K562 (cell line): ENCODE measurements at regions not wholly inside any gene's neighbourhood (a gene's known extent, or its start where the extent isn't known, plus 50 kb on each side); places are given as distances from the start of the nearest gene placed in this dataset.

Experiments used
- ATAC-seq: fragments of 200-7000 bp; cut with Tn5 transposase; 3 replicates; pipeline ENCODE4 v1.9.1; 2020; ENCODE audit warnings: moderate library complexity
- BruUV-seq: library from RNA; stranded (reverse); fragments of 400-500 nt; replicated peaks from 2 replicates; lab custom pipeline; 2021; lab: Mats Ljungman, UMichigan
- CTCF ChIA-PET: fragments of 300-600 bp; formaldehyde crosslinking; extraction: SDS; loops from one replicate; lab custom pipeline; 2021; ENCODE audit warnings: low intra/inter-chr PET ratio; lab: Yijun Ruan, JAX
- POLR2A ChIA-PET: fragments of 300-600, 350-650 bp; sonication (Branson Sonifier 250); formaldehyde crosslinking; extraction: SDS; loops from one replicate; lab custom pipeline; 2021; ENCODE audit warnings: antibody characterized with exemption, inconsistent platforms; lab: Yijun Ruan, JAX
- DNase-seq, 4 experiments: peaks; one replicate each; pipeline versions ENCODE4 v3.0.0 to v3.0.0-alpha.2; 2011 to 2018; ENCODE audit warnings: low spot score in 3 of 4, mixed read lengths in 3 of 4; ENCODE audit errors: extremely low read depth in 1 of 4
- FAIRE-seq: peaks from 2 replicates; lab custom pipeline; 2011; peaks lifted over from hg19 to GRCh38; lab: Jason Lieb, UNC
- H2AFZ ChIP-seq: 2 replicates; pipeline ENCODE4 v1.6.0; 2011; ENCODE audit warnings: low read depth, low read length, control low read depth, inconsistent platforms
- H3K27ac ChIP-seq: fragments of 200-600 bp; 3 replicates; pipeline ENCODE4 v1.8.0; 2011; ENCODE audit warnings: low read depth, mild to moderate bottlenecking, control low read depth, inconsistent platforms, low read length, moderate library complexity, mixed read lengths; ENCODE audit errors: extremely low read depth
- H3K27me3 ChIP-seq, 2 experiments: fragments of 300-600 bp in 1 of 2; 2 replicates in 1 of 2; 3 replicates in 1 of 2; pipeline versions ENCODE4 v1.6.0 to v1.8.0; 2011; ENCODE audit warnings: inconsistent platforms in 2 of 2, low read length in 2 of 2, mild to moderate bottlenecking in 1 of 2, mixed read lengths in 1 of 2, moderate library complexity in 1 of 2; ENCODE audit not compliant: control insufficient read depth in 2 of 2, insufficient read depth in 2 of 2
- H3K36me3 ChIP-seq: fragments of 300-600 bp; 3 replicates; pipeline ENCODE4 v1.8.0; 2011; ENCODE audit warnings: mild to moderate bottlenecking, low read length, inconsistent platforms; ENCODE audit not compliant: control insufficient read depth, insufficient read depth
- H3K4me1 ChIP-seq, 2 experiments: fragments of 200-600 bp in 1 of 2; replicated peaks in 1 of 2; 2 replicates in 1 of 2; 3 replicates in 1 of 2; pipeline versions ENCODE4 v1.5.1 to v1.8.0; 2011; ENCODE audit warnings: inconsistent platforms in 2 of 2, low read length in 2 of 2, mild to moderate bottlenecking in 1 of 2, mixed read lengths in 1 of 2, moderate library complexity in 1 of 2; ENCODE audit not compliant: control insufficient read depth in 2 of 2, insufficient read depth in 2 of 2
- H3K4me2 ChIP-seq: 2 replicates; pipeline ENCODE4 v1.6.1; 2011; ENCODE audit warnings: low read length, control low read depth, inconsistent platforms, mixed read lengths; ENCODE audit not compliant: insufficient read depth
- H3K4me3 ChIP-seq: fragments of 200-600 bp; sonication (generic), shearing (Covaris generic); 2 replicates; pipeline ENCODE4 v1.5.1; 2016; ENCODE audit warnings: control low read depth, inconsistent platforms
- H3K79me2 ChIP-seq: fragments of 200-600 bp; 3 replicates; pipeline ENCODE4 v1.8.0; 2011; ENCODE audit warnings: low read length, inconsistent platforms; ENCODE audit not compliant: control insufficient read depth, insufficient read depth
- H3K9ac ChIP-seq, 2 experiments: 2 replicates each; pipeline versions ENCODE4 v1.6.0 to v1.6.1; 2011; ENCODE audit warnings: low read depth in 2 of 2, low read length in 2 of 2, control low read depth in 1 of 2, inconsistent platforms in 1 of 2, mild to moderate bottlenecking in 1 of 2, mixed read lengths in 1 of 2; ENCODE audit not compliant: insufficient read depth in 1 of 2
- H3K9me1 ChIP-seq: one replicate; pipeline ENCODE4 v1.6.0; 2011; ENCODE audit warnings: inconsistent platforms, mild to moderate bottlenecking, low read length, moderate library complexity; ENCODE audit not compliant: control insufficient read depth, insufficient read depth
- H3K9me3 ChIP-seq: replicated peaks from 2 replicates; pipeline ENCODE4 v1.5.1; 2011; ENCODE audit warnings: low read depth, low read length, inconsistent platforms; ENCODE audit not compliant: control insufficient read depth, insufficient read depth
- H4K20me1 ChIP-seq: replicated peaks from 2 replicates; pipeline ENCODE4 v1.6.1; 2011; ENCODE audit warnings: low read length, inconsistent platforms, mixed read lengths; ENCODE audit not compliant: control insufficient read depth, insufficient read depth
- CAMTA2 ChIP-seq: fragments of 250-450 bp; sonication (Bioruptor Pico); conservative IDR thresholded peaks from 2 replicates; pipeline ENCODE4 v1.5.1; 2022
- EP300 ChIP-seq: IDR thresholded peaks from 2 replicates; pipeline ENCODE4 v1.6.1; 2012; ENCODE audit warnings: low read length, improper control_type of control experiment
- KLF13 ChIP-seq: fragments of 450-650 bp; IDR thresholded peaks from 2 replicates; pipeline ENCODE4 v1.6.1; 2016; ENCODE audit warnings: missing genetic modification characterization, low read depth, mild to moderate bottlenecking, missing compliant biosample characterization, moderate library complexity, borderline replicate concordance
- LEF1 ChIP-seq: fragments of 450-650 bp; IDR thresholded peaks from 2 replicates; pipeline ENCODE4 v1.6.1; 2016; ENCODE audit warnings: mild to moderate bottlenecking
- PHF20 ChIP-seq: fragments of 450-650 bp; IDR thresholded peaks from 2 replicates; pipeline ENCODE4 v1.6.1; 2018; ENCODE audit not compliant: partially characterized antibody
- RNF2 ChIP-seq: sonication (generic); IDR thresholded peaks from 2 replicates; pipeline ENCODE4 v1.6.1; 2016
- TARDBP ChIP-seq: fragments of 450-650 bp; IDR thresholded peaks from 2 replicates; pipeline ENCODE4 v1.6.1; 2016
- ZC3H8 ChIP-seq: fragments of 450-650 bp; IDR thresholded peaks from 2 replicates; pipeline ENCODE4 v1.6.1; 2017
- ZFP1 ChIP-seq: fragments of 450-650 bp; formaldehyde crosslinking; IDR thresholded peaks from 2 replicates; pipeline ENCODE4 v1.4.0; 2020; ENCODE audit warnings: mild to moderate bottlenecking, mixed read lengths
- ZNF583 ChIP-seq: fragments of 250-450 bp; sonication (Bioruptor Pico); IDR thresholded peaks from 2 replicates; pipeline ENCODE4 v1.4.0; 2020
- ZNF707 ChIP-seq: fragments of 250-450 bp; sonication (Bioruptor Pico); conservative IDR thresholded peaks from 2 replicates; pipeline ENCODE4 v1.8.0; 2022; ENCODE audit warnings: inconsistent platforms, mild to moderate bottlenecking, moderate library complexity
- WGBS: fragments of 100-300 bp; shearing (Covaris generic); methylation state at CpG from one replicate; pipeline ENCODE4 v1.1.6; 2016; ENCODE audit warnings: low coverage, mixed read lengths; ENCODE audit not compliant: insufficient coverage; ENCODE audit errors: missing lambda C conversion rate; 5-methylcytosine and 5-hydroxymethylcytosine counted together
- in situ Hi-C: fragments of 300-500 bp; cut with MboI; formaldehyde crosslinking; loops from 4 replicates; pipeline ENCODE4 v1.15.0; 2018; ENCODE audit warnings: inconsistent platforms, mixed read lengths
- intact Hi-C: fragments of 100-400 bp; cut with micrococcal nuclease; formaldehyde crosslinking; loops from 2 replicates; pipeline ENCODE4 v1.14.2; 2022
- TF ChIP-seq, protein P1 (sequence below): sonication (generic); formaldehyde crosslinking; IDR thresholded peaks from 2 replicates; pipeline ENCODE4 v1.8.0; 2022; ENCODE audit warnings: mild to moderate bottlenecking, missing genetic modification reagents
- TF ChIP-seq, protein P2 (sequence below): sonication (generic); formaldehyde crosslinking; IDR thresholded peaks from 2 replicates; pipeline ENCODE4 v1.8.1; 2023; ENCODE audit warnings: mild to moderate bottlenecking, missing genetic modification reagents
- TF ChIP-seq, protein P3 (sequence below): sonication (generic); formaldehyde crosslinking; IDR thresholded peaks from 2 replicates; pipeline ENCODE4 v1.8.1; 2023; ENCODE audit warnings: missing genetic modification reagents, mild to moderate bottlenecking, borderline replicate concordance

DNA sequence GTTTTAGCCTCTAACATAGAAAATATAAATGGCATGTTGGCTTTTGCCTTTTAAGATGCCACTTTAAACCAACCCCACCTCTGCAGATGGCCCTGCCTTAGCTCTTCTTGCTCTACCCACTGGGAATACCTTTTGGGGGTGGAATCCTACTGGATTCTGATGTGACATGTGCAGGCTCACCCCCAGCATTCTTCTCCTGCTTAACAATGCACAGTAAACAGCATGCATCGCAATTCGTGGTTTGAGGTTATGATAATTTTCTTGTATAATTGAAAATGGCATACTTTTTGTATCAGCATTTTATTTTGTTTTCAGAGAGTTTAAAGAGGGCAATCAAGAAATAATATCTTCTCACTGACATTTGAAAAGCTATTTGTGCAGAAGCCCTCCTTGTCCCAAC is 167.9 kb downstream of the AREG start:
- no peaks in the 10 kb centered on the region for H4K20me1 ChIP-seq
- ChIA-PET POLR2A (interaction anchor here (0.7 kb wide), 1 partner anchor 10 kb away, joined by 3 read pairs; no protein-coding TSS in a partner anchor), CTCF (no interaction called here)
- H3K9me1 ChIP-seq: no peaks in the 10 kb centered on the region
- no peak overlapping the region for H3K4me2 ChIP-seq
- no peak overlapping the region for H2AFZ ChIP-seq
- no peaks in the 10 kb centered on the region for H3K27me3 ChIP-seq
- DNase-seq (no peak), FAIRE-seq (no peak), ATAC-seq (no peak)
- H3K27ac ChIP-seq: no peak overlapping the region
- TF ChIP-seq RNF2 (no peak), ZNF583 (no peak), PHF20 (no peak), CAMTA2 (CRISPR knock-in tag) (no peak), ZC3H8 (no peak), KLF13 (tag) (no peak), ZNF707 (CRISPR knock-in tag) (no peak), TARDBP (no peak), LEF1 (no peak), ZFP1 (no peak), EP300 (no peak)
- TF ChIP-seq, protein P1, sequence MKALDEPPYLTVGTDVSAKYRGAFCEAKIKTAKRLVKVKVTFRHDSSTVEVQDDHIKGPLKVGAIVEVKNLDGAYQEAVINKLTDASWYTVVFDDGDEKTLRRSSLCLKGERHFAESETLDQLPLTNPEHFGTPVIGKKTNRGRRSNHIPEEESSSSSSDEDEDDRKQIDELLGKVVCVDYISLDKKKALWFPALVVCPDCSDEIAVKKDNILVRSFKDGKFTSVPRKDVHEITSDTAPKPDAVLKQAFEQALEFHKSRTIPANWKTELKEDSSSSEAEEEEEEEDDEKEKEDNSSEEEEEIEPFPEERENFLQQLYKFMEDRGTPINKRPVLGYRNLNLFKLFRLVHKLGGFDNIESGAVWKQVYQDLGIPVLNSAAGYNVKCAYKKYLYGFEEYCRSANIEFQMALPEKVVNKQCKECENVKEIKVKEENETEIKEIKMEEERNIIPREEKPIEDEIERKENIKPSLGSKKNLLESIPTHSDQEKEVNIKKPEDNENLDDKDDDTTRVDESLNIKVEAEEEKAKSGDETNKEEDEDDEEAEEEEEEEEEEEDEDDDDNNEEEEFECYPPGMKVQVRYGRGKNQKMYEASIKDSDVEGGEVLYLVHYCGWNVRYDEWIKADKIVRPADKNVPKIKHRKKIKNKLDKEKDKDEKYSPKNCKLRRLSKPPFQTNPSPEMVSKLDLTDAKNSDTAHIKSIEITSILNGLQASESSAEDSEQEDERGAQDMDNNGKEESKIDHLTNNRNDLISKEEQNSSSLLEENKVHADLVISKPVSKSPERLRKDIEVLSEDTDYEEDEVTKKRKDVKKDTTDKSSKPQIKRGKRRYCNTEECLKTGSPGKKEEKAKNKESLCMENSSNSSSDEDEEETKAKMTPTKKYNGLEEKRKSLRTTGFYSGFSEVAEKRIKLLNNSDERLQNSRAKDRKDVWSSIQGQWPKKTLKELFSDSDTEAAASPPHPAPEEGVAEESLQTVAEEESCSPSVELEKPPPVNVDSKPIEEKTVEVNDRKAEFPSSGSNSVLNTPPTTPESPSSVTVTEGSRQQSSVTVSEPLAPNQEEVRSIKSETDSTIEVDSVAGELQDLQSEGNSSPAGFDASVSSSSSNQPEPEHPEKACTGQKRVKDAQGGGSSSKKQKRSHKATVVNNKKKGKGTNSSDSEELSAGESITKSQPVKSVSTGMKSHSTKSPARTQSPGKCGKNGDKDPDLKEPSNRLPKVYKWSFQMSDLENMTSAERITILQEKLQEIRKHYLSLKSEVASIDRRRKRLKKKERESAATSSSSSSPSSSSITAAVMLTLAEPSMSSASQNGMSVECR (CRISPR knock-in tag): no peak
- TF ChIP-seq, protein P2, sequence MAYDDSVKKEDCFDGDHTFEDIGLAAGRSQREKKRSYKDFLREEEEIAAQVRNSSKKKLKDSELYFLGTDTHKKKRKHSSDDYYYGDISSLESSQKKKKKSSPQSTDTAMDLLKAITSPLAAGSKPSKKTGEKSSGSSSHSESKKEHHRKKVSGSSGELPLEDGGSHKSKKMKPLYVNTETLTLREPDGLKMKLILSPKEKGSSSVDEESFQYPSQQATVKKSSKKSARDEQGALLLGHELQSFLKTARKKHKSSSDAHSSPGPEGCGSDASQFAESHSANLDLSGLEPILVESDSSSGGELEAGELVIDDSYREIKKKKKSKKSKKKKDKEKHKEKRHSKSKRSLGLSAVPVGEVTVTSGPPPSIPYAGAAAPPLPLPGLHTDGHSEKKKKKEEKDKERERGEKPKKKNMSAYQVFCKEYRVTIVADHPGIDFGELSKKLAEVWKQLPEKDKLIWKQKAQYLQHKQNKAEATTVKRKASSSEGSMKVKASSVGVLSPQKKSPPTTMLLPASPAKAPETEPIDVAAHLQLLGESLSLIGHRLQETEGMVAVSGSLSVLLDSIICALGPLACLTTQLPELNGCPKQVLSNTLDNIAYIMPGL (CRISPR knock-in tag): no peak
- TF ChIP-seq, protein P3, sequence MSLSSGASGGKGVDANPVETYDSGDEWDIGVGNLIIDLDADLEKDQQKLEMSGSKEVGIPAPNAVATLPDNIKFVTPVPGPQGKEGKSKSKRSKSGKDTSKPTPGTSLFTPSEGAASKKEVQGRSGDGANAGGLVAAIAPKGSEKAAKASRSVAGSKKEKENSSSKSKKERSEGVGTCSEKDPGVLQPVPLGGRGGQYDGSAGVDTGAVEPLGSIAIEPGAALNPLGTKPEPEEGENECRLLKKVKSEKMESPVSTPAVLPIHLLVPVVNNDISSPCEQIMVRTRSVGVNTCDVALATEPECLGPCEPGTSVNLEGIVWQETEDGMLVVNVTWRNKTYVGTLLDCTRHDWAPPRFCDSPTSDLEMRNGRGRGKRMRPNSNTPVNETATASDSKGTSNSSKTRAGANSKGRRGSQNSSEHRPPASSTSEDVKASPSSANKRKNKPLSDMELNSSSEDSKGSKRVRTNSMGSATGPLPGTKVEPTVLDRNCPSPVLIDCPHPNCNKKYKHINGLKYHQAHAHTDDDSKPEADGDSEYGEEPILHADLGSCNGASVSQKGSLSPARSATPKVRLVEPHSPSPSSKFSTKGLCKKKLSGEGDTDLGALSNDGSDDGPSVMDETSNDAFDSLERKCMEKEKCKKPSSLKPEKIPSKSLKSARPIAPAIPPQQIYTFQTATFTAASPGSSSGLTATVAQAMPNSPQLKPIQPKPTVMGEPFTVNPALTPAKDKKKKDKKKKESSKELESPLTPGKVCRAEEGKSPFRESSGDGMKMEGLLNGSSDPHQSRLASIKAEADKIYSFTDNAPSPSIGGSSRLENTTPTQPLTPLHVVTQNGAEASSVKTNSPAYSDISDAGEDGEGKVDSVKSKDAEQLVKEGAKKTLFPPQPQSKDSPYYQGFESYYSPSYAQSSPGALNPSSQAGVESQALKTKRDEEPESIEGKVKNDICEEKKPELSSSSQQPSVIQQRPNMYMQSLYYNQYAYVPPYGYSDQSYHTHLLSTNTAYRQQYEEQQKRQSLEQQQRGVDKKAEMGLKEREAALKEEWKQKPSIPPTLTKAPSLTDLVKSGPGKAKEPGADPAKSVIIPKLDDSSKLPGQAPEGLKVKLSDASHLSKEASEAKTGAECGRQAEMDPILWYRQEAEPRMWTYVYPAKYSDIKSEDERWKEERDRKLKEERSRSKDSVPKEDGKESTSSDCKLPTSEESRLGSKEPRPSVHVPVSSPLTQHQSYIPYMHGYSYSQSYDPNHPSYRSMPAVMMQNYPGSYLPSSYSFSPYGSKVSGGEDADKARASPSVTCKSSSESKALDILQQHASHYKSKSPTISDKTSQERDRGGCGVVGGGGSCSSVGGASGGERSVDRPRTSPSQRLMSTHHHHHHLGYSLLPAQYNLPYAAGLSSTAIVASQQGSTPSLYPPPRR (CRISPR knock-in tag): no peak
- 51% methylated on average over 2 of the region's 2 CpGs for WGBS
- H3K36me3 ChIP-seq: no peaks in the 10 kb centered on the region
- no peaks in the 10 kb centered on the region for H3K9me3 ChIP-seq
- in situ Hi-C loops (no loop called here), intact Hi-C loops (no loop called here)
- no TSS peak for BruUV-seq
- H3K4me3 ChIP-seq: no peak overlapping the region
- H3K79me2 ChIP-seq: no peaks in the 10 kb centered on the region
- H3K4me1 ChIP-seq: no peaks in the 10 kb centered on the region; a peak in 1 of 5 replicates
- H3K9ac ChIP-seq: no peak overlapping the region
